ENCODE measurements at regions not wholly inside any gene's neighbourhood (a gene's known extent, or its start where the extent isn't known, plus 50 kb on each side); places are given as distances from the start of the nearest gene placed in this dataset.

DNA sequence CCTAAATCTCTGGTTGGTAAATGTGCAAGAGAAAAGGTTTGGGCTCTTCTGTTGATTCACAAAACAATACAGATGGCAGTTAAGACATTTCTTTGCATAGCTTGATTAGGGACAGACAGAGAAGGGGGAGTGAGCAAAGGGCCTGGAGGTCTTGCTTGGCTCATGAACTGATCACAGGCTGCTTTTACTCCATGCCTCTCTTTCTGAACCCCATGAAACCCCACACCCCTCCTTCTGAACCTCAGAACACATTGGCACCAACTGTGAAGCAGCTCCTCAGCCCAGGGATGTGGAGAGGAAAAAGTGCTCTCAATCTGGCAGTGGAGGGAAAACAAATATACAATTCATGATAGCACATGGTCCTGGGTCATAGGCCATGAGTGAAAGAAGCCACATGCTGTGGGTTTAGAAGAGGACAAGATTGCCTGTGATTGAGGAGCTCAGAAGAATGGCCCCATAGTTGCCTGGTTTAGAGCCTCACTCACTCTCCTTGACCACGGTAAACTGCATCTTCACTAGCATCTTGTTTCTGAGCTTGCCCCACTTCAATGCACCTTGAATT is 111.6 kb upstream of the GADD45A start:
- no peak overlapping the region for H3K4me3 ChIP-seq (ENCODE audit: low read length)
- H4K20me1 ChIP-seq (ENCODE audit: insufficient read depth, low read length) = no peaks in the 10 kb centered on the region
- no peak overlapping the region for H2AFZ ChIP-seq (ENCODE audit: low read depth, low read length)
- H3K9ac ChIP-seq (ENCODE audit: low read length) = no peak overlapping the region
- H3K4me1 ChIP-seq (ENCODE audit: low read length) = no peaks in the 10 kb centered on the region
- H3K27me3 ChIP-seq (ENCODE audit: low read depth, low read length) = no peaks in the 10 kb centered on the region
- no peaks in the 10 kb centered on the region for H3K9me3 ChIP-seq (ENCODE audit: insufficient read depth, low read length)
- H3K36me3 ChIP-seq (replicated peaks; ENCODE audit: low read depth, low read length) = no peaks in the 10 kb centered on the region
- no peaks in the 10 kb centered on the region for H3K79me2 ChIP-seq (ENCODE audit: low read length)
- TF ChIP-seq CTCF (IDR thresholded peaks at IDR 0.05; ENCODE audit: low read depth, low read length) (no peak), EZH2phosphoT487 (IDR thresholded peaks at IDR 0.05; ENCODE audit: low read depth) (no peak)
- H3K4me2 ChIP-seq (ENCODE audit: low read length) = no peak overlapping the region
- no peak overlapping the region for H3K27ac ChIP-seq (ENCODE audit: low read length)

GRCh38 chr1:67574221-67574620 is 110.8 kb upstream of the GADD45A start:
- H3K9me3 ChIP-seq (ENCODE audit: insufficient read depth, low read length) = no peaks in the 10 kb centered on the region

GRCh38 chr1:67575861-67576260 is 109.1 kb upstream of the GADD45A start:
- TF ChIP-seq CTCF (IDR thresholded peaks at IDR 0.05; ENCODE audit: low read depth, low read length) (no peak), EZH2phosphoT487 (IDR thresholded peaks at IDR 0.05; ENCODE audit: low read depth) (no peak)
- Histone ChIP-seq H3K27ac (ENCODE audit: low read length) (no peak overlapping the region), H3K9ac (ENCODE audit: low read length) (no peak overlapping the region), H4K20me1 (ENCODE audit: insufficient read depth, low read length) (no peaks in the 10 kb centered on the region), H3K79me2 (ENCODE audit: low read length) (no peaks in the 10 kb centered on the region), H3K4me1 (ENCODE audit: low read length) (no peaks in the 10 kb centered on the region), H3K9me3 (ENCODE audit: insufficient read depth, low read length) (no peaks in the 10 kb centered on the region), H3K4me3 (ENCODE audit: low read length) (no peak overlapping the region), H3K36me3 (replicated peaks; ENCODE audit: low read depth, low read length) (no peaks in the 10 kb centered on the region), H3K4me2 (ENCODE audit: low read length) (no peak overlapping the region), H3K27me3 (ENCODE audit: low read depth, low read length) (no peaks in the 10 kb centered on the region), H2AFZ (ENCODE audit: low read depth, low read length) (no peak overlapping the region)

More at GRCh38 chr1:67574221-67574620, 110.8 kb upstream of the GADD45A start:
- no peak overlapping the region for H3K4me3 ChIP-seq (ENCODE audit: low read length)
- no peaks in the 10 kb centered on the region for H3K36me3 ChIP-seq (replicated peaks; ENCODE audit: low read depth, low read length)
- no peaks in the 10 kb centered on the region for H3K27me3 ChIP-seq (ENCODE audit: low read depth, low read length)
- no peaks in the 10 kb centered on the region for H4K20me1 ChIP-seq (ENCODE audit: insufficient read depth, low read length)
- H2AFZ ChIP-seq (ENCODE audit: low read depth, low read length) = no peak overlapping the region
- H3K9ac ChIP-seq (ENCODE audit: low read length) = no peak overlapping the region
- H3K4me1 ChIP-seq (ENCODE audit: low read length) = no peaks in the 10 kb centered on the region
- TF ChIP-seq EZH2phosphoT487 (IDR thresholded peaks at IDR 0.05; ENCODE audit: low read depth) (no peak), CTCF (IDR thresholded peaks at IDR 0.05; ENCODE audit: low read depth, low read length) (no peak)
- no peak overlapping the region for H3K27ac ChIP-seq (ENCODE audit: low read length)
- H3K79me2 ChIP-seq (ENCODE audit: low read length) = no peaks in the 10 kb centered on the region
- H3K4me2 ChIP-seq (ENCODE audit: low read length) = no peak overlapping the region

DNA sequence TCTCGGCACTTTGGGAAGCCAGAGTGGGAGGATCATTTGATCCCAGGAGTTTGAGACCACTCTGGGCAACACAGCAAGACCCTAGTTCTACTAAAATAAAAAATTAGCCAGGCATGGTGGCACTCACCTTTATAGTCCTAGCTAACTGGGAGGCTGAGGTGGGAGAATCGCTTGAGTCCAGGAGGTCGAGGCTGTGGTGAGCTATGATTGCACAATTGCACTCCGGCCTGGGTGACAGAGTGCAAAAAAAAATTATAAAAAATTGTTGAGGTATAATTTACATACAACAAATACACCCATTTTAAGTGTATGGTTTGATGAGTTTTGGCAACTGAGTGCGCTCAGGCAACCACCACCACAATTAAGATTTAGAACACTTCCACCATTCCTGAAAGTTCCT is 108.5 kb upstream of the GADD45A start:
- Histone ChIP-seq H3K79me2 (ENCODE audit: low read length) (no peaks in the 10 kb centered on the region), H3K4me1 (ENCODE audit: low read length) (no peaks in the 10 kb centered on the region), H3K27me3 (ENCODE audit: low read depth, low read length) (no peaks in the 10 kb centered on the region), H3K9ac (ENCODE audit: low read length) (no peak overlapping the region), H2AFZ (ENCODE audit: low read depth, low read length) (no peak overlapping the region), H4K20me1 (ENCODE audit: insufficient read depth, low read length) (no peaks in the 10 kb centered on the region), H3K36me3 (replicated peaks; ENCODE audit: low read depth, low read length) (no peaks in the 10 kb centered on the region), H3K9me3 (ENCODE audit: insufficient read depth, low read length) (no peaks in the 10 kb centered on the region), H3K27ac (ENCODE audit: low read length) (no peak overlapping the region), H3K4me3 (ENCODE audit: low read length) (no peak overlapping the region), H3K4me2 (ENCODE audit: low read length) (no peak overlapping the region)
- TF ChIP-seq CTCF (IDR thresholded peaks at IDR 0.05; ENCODE audit: low read depth, low read length) (no peak), EZH2phosphoT487 (IDR thresholded peaks at IDR 0.05; ENCODE audit: low read depth) (no peak)

Data from OCI-LY3 (cell line).